HepG2 (cell line): ENCODE measurements at regions not wholly inside any gene's neighbourhood (a gene's known extent, or its start where the extent isn't known, plus 50 kb on each side); places are given as distances from the start of the nearest gene placed in this dataset.

Experiments
- ATAC-seq: fragments of 200-7000 bp; cut with Tn5 transposase; 3 replicates; pipeline ENCODE4 v1.9.1; 2020; ENCODE audit warnings: mild to moderate bottlenecking, moderate library complexity
- BruUV-seq: library from RNA; stranded (reverse); fragments of 400-500 nt; replicated peaks from 2 replicates; lab custom pipeline; 2021; lab: Mats Ljungman, UMichigan
- CTCF ChIA-PET: fragments of 300-600 bp; formaldehyde crosslinking; extraction: SDS; loops from one replicate; lab custom pipeline; 2021; ENCODE audit warnings: low total read pairs, inconsistent platforms, low intra/inter-chr PET ratio; lab: Yijun Ruan, JAX
- POLR2A ChIA-PET: fragments of 350-600 bp; sonication (Branson Sonifier 250); formaldehyde crosslinking; loops from one replicate; lab custom pipeline; 2020; ENCODE audit warnings: antibody characterized with exemption, inconsistent platforms; lab: Yijun Ruan, JAX
- DNase-seq: peaks from one replicate; pipeline ENCODE4 v3.0.0-alpha.2; 2015; ENCODE audit warnings: low spot score
- FAIRE-seq: peaks from 3 replicates; lab custom pipeline; 2011; peaks lifted over from hg19 to GRCh38; lab: Jason Lieb, UNC
- H2AFZ ChIP-seq: one replicate; pipeline ENCODE4 v1.6.1; 2011; ENCODE audit warnings: low read length, inconsistent platforms
- H3K27ac ChIP-seq: fragments of 300-600 bp; 3 replicates; pipeline ENCODE4 v1.8.0; 2011; ENCODE audit warnings: mixed run types, mild to moderate bottlenecking, mixed read lengths, low read length, inconsistent platforms; ENCODE audit not compliant: insufficient read depth; ENCODE audit errors: extremely low read length
- H3K27me3 ChIP-seq, 2 experiments: fragments of 200-600 bp in 1 of 2; 2 replicates in 1 of 2; 3 replicates in 1 of 2; pipeline versions ENCODE4 v1.6.0 to v1.8.0; 2011; ENCODE audit warnings: low read length in 2 of 2, mild to moderate bottlenecking in 2 of 2, moderate library complexity in 2 of 2, inconsistent platforms in 1 of 2; ENCODE audit not compliant: insufficient read depth in 2 of 2, control insufficient read depth in 1 of 2
- H3K36me3 ChIP-seq, 2 experiments: fragments of 200-600 bp in 1 of 2; replicated peaks in 1 of 2; 2 replicates in 1 of 2; 3 replicates in 1 of 2; pipeline versions ENCODE4 v1.5.1 to v1.8.0; 2011; ENCODE audit warnings: low read length in 2 of 2, inconsistent platforms in 1 of 2; ENCODE audit not compliant: insufficient read depth in 2 of 2, control insufficient read depth in 1 of 2
- H3K4me1 ChIP-seq: 2 replicates; pipeline ENCODE4 v1.5.1; 2012; ENCODE audit warnings: low read length, inconsistent platforms; ENCODE audit not compliant: insufficient read depth
- H3K4me2 ChIP-seq: 2 replicates; pipeline ENCODE4 v1.6.0; 2011; ENCODE audit warnings: low read depth, low read length, inconsistent platforms
- H3K4me3 ChIP-seq, 3 experiments: fragments of 200-600 bp in 1 of 3; sonication (generic), shearing (Covaris generic) in 1 of 3; replicated peaks in 1 of 3; 2 replicates each; pipeline ENCODE4 v1.5.1; 2011 to 2016; ENCODE audit warnings: low read length in 3 of 3, inconsistent platforms in 2 of 3, low read depth in 2 of 3, mild to moderate bottlenecking in 2 of 3, control low read depth in 1 of 3, mixed read lengths in 1 of 3; ENCODE audit not compliant: insufficient read depth in 1 of 3
- H3K79me2 ChIP-seq: one replicate; pipeline ENCODE4 v1.6.1; 2011; ENCODE audit warnings: low read length, inconsistent platforms; ENCODE audit not compliant: insufficient read depth
- H3K9ac ChIP-seq: 2 replicates; pipeline ENCODE4 v1.6.0; 2011; ENCODE audit warnings: mild to moderate bottlenecking, low read depth, low read length, inconsistent platforms; ENCODE audit not compliant: insufficient read depth
- H3K9me3 ChIP-seq: 2 replicates; pipeline ENCODE4 v1.5.1; 2012; ENCODE audit warnings: mild to moderate bottlenecking, low read length
- H4K20me1 ChIP-seq: 2 replicates; pipeline ENCODE4 v1.6.0; 2011; ENCODE audit warnings: inconsistent platforms, mild to moderate bottlenecking, low read length, moderate library complexity; ENCODE audit not compliant: insufficient read depth
- DZIP1 ChIP-seq: sonication (generic); formaldehyde crosslinking; IDR thresholded peaks from 2 replicates; pipeline ENCODE4 v1.5.0; 2020; ENCODE audit warnings: mild to moderate bottlenecking, missing genetic modification reagents
- FUBP1 ChIP-seq: sonication (generic); formaldehyde crosslinking; IDR thresholded peaks from 2 replicates; pipeline ENCODE4 v1.5.1; 2020; ENCODE audit warnings: missing genetic modification reagents, mild to moderate bottlenecking, borderline replicate concordance
- GABPA ChIP-seq, 2 experiments: IDR thresholded peaks; 2 replicates each; pipeline ENCODE4 v1.6.1; 2011 to 2016; ENCODE audit warnings: low read depth in 2 of 2, low read length in 1 of 2, missing biosample characterization in 1 of 2, missing genetic modification characterization in 1 of 2
- IRX3 ChIP-seq: sonication (generic); formaldehyde crosslinking; IDR thresholded peaks from 2 replicates; pipeline ENCODE4 v1.8.1; 2023; ENCODE audit warnings: mild to moderate bottlenecking, low read depth, missing genetic modification reagents, borderline replicate concordance
- MAF1 ChIP-seq: sonication (generic); formaldehyde crosslinking; IDR thresholded peaks from 2 replicates; pipeline ENCODE4 v1.5.0; 2020; ENCODE audit warnings: missing genetic modification reagents, borderline replicate concordance
- MAX ChIP-seq: IDR thresholded peaks from 2 replicates; pipeline ENCODE4 v1.6.1; 2012; ENCODE audit warnings: inconsistent platforms
- MEF2D ChIP-seq: sonication (generic); formaldehyde crosslinking; IDR thresholded peaks from 2 replicates; pipeline ENCODE4 v1.5.1; 2020; ENCODE audit warnings: mild to moderate bottlenecking, missing genetic modification reagents
- SP140L ChIP-seq: sonication (generic); formaldehyde crosslinking; IDR thresholded peaks from 2 replicates; pipeline ENCODE4 v1.4.0; 2020; ENCODE audit warnings: missing genetic modification reagents, borderline replicate concordance
- SRY ChIP-seq: sonication (generic); formaldehyde crosslinking; IDR thresholded peaks from 2 replicates; pipeline ENCODE4 v1.8.0; 2022; ENCODE audit warnings: mild to moderate bottlenecking, missing genetic modification reagents
- TBP ChIP-seq: sonication (generic); formaldehyde crosslinking; IDR thresholded peaks from 2 replicates; pipeline ENCODE4 v1.5.0; 2020; ENCODE audit warnings: missing genetic modification reagents
- ZFP36 ChIP-seq: fragments of 150-350 bp; IDR thresholded peaks from 2 replicates; pipeline ENCODE4 v1.6.1; 2018; ENCODE audit warnings: borderline replicate concordance, low read length, low read depth; ENCODE audit not compliant: partially characterized antibody
- ZNF343 ChIP-seq: sonication (generic); formaldehyde crosslinking; IDR thresholded peaks from 2 replicates; pipeline ENCODE4 v1.4.0; 2020; ENCODE audit warnings: mild to moderate bottlenecking, missing genetic modification reagents
- ZNF362 ChIP-seq: sonication (generic); formaldehyde crosslinking; IDR thresholded peaks from 2 replicates; pipeline ENCODE4 v1.4.0; 2020; ENCODE audit warnings: missing genetic modification reagents, mild to moderate bottlenecking, borderline replicate concordance
- ZNF678 ChIP-seq: sonication (generic); formaldehyde crosslinking; IDR thresholded peaks from 2 replicates; pipeline ENCODE4 v1.4.0; 2020; ENCODE audit warnings: mild to moderate bottlenecking, missing genetic modification reagents
- ZNF720 ChIP-seq: sonication (generic); formaldehyde crosslinking; IDR thresholded peaks from 2 replicates; pipeline ENCODE4 v1.4.0; 2020; ENCODE audit warnings: missing genetic modification reagents
- WGBS: methylation state at CpG from one replicate; pipeline ENCODE4 v1.1.6; 2017; ENCODE audit warnings: low lambda C conversion rate; 5-methylcytosine and 5-hydroxymethylcytosine counted together
- in situ Hi-C: cut with HindIII; loops from 2 replicates; pipeline ENCODE4 v1.10.0; 2017; ENCODE audit warnings: low pct_unique_long_range_greater_than_20kb; ENCODE audit not compliant: extremely low pct_ligation_motif_present
- intact Hi-C: fragments of 100-400 bp; cut with micrococcal nuclease; formaldehyde crosslinking; loops from one replicate; pipeline ENCODE4 v1.10.0; 2022; ENCODE audit not compliant: unreplicated experiment
- TF ChIP-seq, protein P1 (sequence below): sonication (generic); formaldehyde crosslinking; IDR thresholded peaks from 2 replicates; pipeline ENCODE4 v1.9.0; 2021; ENCODE audit warnings: missing genetic modification reagents, mild to moderate bottlenecking, borderline replicate concordance

DNA sequence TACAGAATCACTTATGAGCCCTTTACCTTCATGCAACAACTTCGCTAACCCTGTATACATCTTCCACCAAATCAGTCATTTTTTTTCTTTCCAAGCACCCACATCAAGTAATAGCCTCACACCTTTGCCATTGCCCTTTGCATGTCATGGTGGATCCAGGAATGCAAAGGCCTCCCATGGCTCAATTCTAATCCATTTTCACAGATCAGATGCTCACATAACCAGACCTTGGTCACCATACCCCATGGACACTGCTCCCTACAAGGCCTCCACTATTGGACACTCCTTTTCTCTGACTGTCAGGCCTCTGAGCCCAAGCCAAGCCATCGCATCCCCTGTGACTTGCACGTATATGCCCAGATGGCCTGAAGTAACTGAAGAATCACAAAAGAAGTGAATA lies 179.5 kb downstream of the RASEF start:
- H3K9me3 ChIP-seq: no peaks in the 10 kb centered on the region
- H3K4me1 ChIP-seq: no peaks in the 10 kb centered on the region
- TF ChIP-seq ZFP36: no peak
- TF ChIP-seq FUBP1 (CRISPR knock-in tag): no peak
- TF ChIP-seq ZNF720 (CRISPR knock-in tag): no peak
- no peak for TF ChIP-seq TBP (CRISPR knock-in tag)
- no peak for TF ChIP-seq GABPA (IDR thresholded peaks at IDR 0.05; ENCODE audit: low read depth, low read length)
- TF ChIP-seq GABPA (CRISPR knock-in tag; IDR thresholded peaks at IDR 0.05; ENCODE audit: low read depth): no peak
- no peak for TF ChIP-seq SP140L
- no peak for TF ChIP-seq MAX
- TF ChIP-seq DZIP1 (CRISPR knock-in tag): no peak
- no peak for TF ChIP-seq MAF1 (CRISPR knock-in tag)
- TF ChIP-seq, protein P1, sequence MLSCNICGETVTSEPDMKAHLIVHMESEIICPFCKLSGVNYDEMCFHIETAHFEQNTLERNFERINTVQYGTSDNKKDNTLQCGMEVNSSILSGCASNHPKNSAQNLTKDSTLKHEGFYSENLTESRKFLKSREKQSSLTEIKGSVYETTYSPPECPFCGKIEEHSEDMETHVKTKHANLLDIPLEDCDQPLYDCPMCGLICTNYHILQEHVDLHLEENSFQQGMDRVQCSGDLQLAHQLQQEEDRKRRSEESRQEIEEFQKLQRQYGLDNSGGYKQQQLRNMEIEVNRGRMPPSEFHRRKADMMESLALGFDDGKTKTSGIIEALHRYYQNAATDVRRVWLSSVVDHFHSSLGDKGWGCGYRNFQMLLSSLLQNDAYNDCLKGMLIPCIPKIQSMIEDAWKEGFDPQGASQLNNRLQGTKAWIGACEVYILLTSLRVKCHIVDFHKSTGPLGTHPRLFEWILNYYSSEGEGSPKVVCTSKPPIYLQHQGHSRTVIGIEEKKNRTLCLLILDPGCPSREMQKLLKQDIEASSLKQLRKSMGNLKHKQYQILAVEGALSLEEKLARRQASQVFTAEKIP: no peak
- no peak for TF ChIP-seq SRY
- no peak for TF ChIP-seq ZNF343 (CRISPR knock-in tag)
- no peak for TF ChIP-seq IRX3
- no peak for TF ChIP-seq ZNF362 (CRISPR knock-in tag)
- TF ChIP-seq MEF2D (CRISPR knock-in tag): no peak
- no peak for TF ChIP-seq ZNF678 (CRISPR knock-in tag)
- no peak overlapping the region for H3K9ac ChIP-seq
- no peak overlapping the region for H3K4me2 ChIP-seq
- CTCF ChIA-PET: no interaction called here
- DNase-seq (no peak), FAIRE-seq (no peak), ATAC-seq (no peak)
- no peak overlapping the region for H3K27ac ChIP-seq
- no peaks in the 10 kb centered on the region for H3K36me3 ChIP-seq
- POLR2A ChIA-PET: no interaction called here
- in situ Hi-C loops: no loop called here
- intact Hi-C loops: no loop called here
- H4K20me1 ChIP-seq: no peaks in the 10 kb centered on the region
- H3K27me3 ChIP-seq: no peaks in the 10 kb centered on the region
- WGBS: under 1% methylated on average over 3 of the region's 3 CpGs
- no peak overlapping the region for H2AFZ ChIP-seq
- H3K4me3 ChIP-seq: no peak overlapping the region
- no TSS peak for BruUV-seq
- H3K79me2 ChIP-seq: no peaks in the 10 kb centered on the region
